ENCODE measurements at regions not wholly inside any gene's neighbourhood (a gene's known extent, or its start where the extent isn't known, plus 50 kb on each side); places are given as distances from the start of the nearest gene placed in this dataset.
"Not testable (repeated sequence)": the region's sequence is repeated elsewhere in the genome, so short reads cannot be mapped to it uniquely, and the experiment has no call there.

DNA sequence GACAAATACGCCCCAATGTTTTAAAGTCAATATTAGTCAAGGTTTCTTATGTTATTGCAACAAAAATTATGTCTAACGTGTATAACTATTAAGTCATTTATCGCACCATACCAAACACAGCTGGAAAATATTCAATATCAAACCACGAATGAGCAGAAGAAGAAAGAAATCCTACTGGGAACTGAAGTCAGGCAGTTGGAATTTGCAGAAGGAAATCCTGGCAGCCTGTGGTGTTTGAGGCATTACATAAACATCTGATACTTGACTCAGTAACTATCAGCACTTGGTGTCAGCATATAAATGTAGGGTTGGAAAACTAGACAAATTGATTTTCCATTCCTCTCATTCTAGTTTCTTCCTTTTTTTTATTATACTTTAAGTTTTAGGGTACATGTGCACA lies 83.4 kb upstream of the NUPR2 start:
- no peak overlapping the region for H3K27ac ChIP-seq (ENCODE audit: insufficient read depth, low read depth, low read length)
- no peaks in the 10 kb centered on the region for H4K20me1 ChIP-seq (replicated peaks; ENCODE audit: control insufficient read depth, extremely low read depth, insufficient read depth, low read length)
- H2AFZ ChIP-seq (ENCODE audit: low read depth, low read length) = no peak overlapping the region
- ChIA-PET CTCF (no interaction called here), POLR2A (no interaction called here)
- no peak overlapping the region for H3K4me2 ChIP-seq (ENCODE audit: insufficient read depth, low read length)
- no peaks in the 10 kb centered on the region for H3K9me3 ChIP-seq (replicated peaks; ENCODE audit: control insufficient read depth, insufficient read depth, low read length)
- no peaks in the 10 kb centered on the region for H3K4me1 ChIP-seq (ENCODE audit: control insufficient read depth, extremely low read depth, insufficient read depth, low read length)
- intact Hi-C loops (cut with micrococcal nuclease) (no loop called here), dilution Hi-C loops (cut with MboI; ENCODE audit: extremely low pct_ligation_motif_present, low sequenced_read_pairs) (no loop called here)
- H3K9me1 ChIP-seq (replicated peaks; ENCODE audit: control insufficient read depth, extremely low read depth, insufficient read depth, low read length) = no peaks in the 10 kb centered on the region
- H3K4me3 ChIP-seq (replicated peaks in 1 of 3; ENCODE audit: insufficient read depth in 1 of 3, low read depth in 1 of 3, low read length in 3 of 3) = no peak overlapping the region
- DNase-seq (ENCODE audit: low read depth, low spot score) = no peak
- no peaks in the 10 kb centered on the region for H3K79me2 ChIP-seq (ENCODE audit: control insufficient read depth, insufficient read depth, low read length)
- no peaks in the 10 kb centered on the region for H3K36me3 ChIP-seq (ENCODE audit: control insufficient read depth in 2 of 2, extremely low read depth in 1 of 2, insufficient read depth in 2 of 2, low read length in 2 of 2)
- no peaks in the 10 kb centered on the region for H3K27me3 ChIP-seq (ENCODE audit: control insufficient read depth in 2 of 2, insufficient read depth in 2 of 2, low read length in 2 of 2)
- no TSS peak for BruUV-seq (replicated peaks)
- FAIRE-seq = no peak
- TF ChIP-seq MAX (IDR thresholded peaks at IDR 0.05; ENCODE audit: insufficient read depth, insufficient read length) = no peak
- no peak overlapping the region for H3K9ac ChIP-seq (replicated peaks; ENCODE audit: extremely low read depth, insufficient read depth, low read length)

GRCh38 chr7:56196195-56196594 lies 80.0 kb upstream of the NUPR2 start:
- H4K20me1 ChIP-seq (replicated peaks; ENCODE audit: control insufficient read depth, extremely low read depth, insufficient read depth, low read length); intact Hi-C loops (cut with micrococcal nuclease); H3K36me3 ChIP-seq (ENCODE audit: control insufficient read depth in 2 of 2, extremely low read depth in 1 of 2, insufficient read depth in 2 of 2, low read length in 2 of 2); H3K9ac ChIP-seq (replicated peaks; ENCODE audit: extremely low read depth, insufficient read depth, low read length); H3K27ac ChIP-seq (ENCODE audit: insufficient read depth, low read depth, low read length); H3K4me3 ChIP-seq (replicated peaks in 1 of 3; ENCODE audit: insufficient read depth in 1 of 3, low read depth in 1 of 3, low read length in 3 of 3); H3K4me1 ChIP-seq (ENCODE audit: control insufficient read depth, extremely low read depth, insufficient read depth, low read length); H3K27me3 ChIP-seq (ENCODE audit: control insufficient read depth in 2 of 2, insufficient read depth in 2 of 2, low read length in 2 of 2); dilution Hi-C loops (cut with MboI; ENCODE audit: extremely low pct_ligation_motif_present, low sequenced_read_pairs); H3K4me2 ChIP-seq (ENCODE audit: insufficient read depth, low read length); H3K79me2 ChIP-seq (ENCODE audit: control insufficient read depth, insufficient read depth, low read length); CTCF ChIA-PET; BruUV-seq (replicated peaks); H3K9me3 ChIP-seq (replicated peaks; ENCODE audit: control insufficient read depth, insufficient read depth, low read length); DNase-seq (ENCODE audit: low read depth, low spot score); FAIRE-seq; H3K9me1 ChIP-seq (replicated peaks; ENCODE audit: control insufficient read depth, extremely low read depth, insufficient read depth, low read length); POLR2A ChIA-PET; H2AFZ ChIP-seq (ENCODE audit: low read depth, low read length): not testable (repeated sequence)
